ENCODE measurements at regions not wholly inside any gene's neighbourhood (a gene's known extent, or its start where the extent isn't known, plus 50 kb on each side); places are given as distances from the start of the nearest gene placed in this dataset.

DNA sequence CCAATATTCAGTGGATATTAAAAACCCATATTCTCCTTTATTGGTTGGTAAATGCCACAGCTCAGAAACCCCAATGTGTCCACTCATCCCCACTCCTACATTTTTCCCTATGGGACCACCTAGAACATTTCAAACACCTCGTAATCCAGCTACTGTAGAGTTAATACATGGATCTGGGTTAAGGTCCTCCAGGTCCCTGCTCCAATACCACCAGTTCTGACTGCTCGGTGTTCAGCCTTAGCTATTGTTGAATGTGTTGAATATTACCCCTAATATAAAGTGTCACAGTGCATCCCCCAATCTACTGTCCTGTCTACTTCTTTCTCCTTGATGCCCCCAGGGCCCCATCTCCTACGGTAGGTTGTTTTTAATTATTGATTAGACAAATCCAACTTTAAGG is 231.5 kb downstream of the PCSK1 start:
- TF ChIP-seq YY1 (tag by site-specific recombination; IDR thresholded peaks at IDR 0.05): no peak
- TF ChIP-seq, protein P1, sequence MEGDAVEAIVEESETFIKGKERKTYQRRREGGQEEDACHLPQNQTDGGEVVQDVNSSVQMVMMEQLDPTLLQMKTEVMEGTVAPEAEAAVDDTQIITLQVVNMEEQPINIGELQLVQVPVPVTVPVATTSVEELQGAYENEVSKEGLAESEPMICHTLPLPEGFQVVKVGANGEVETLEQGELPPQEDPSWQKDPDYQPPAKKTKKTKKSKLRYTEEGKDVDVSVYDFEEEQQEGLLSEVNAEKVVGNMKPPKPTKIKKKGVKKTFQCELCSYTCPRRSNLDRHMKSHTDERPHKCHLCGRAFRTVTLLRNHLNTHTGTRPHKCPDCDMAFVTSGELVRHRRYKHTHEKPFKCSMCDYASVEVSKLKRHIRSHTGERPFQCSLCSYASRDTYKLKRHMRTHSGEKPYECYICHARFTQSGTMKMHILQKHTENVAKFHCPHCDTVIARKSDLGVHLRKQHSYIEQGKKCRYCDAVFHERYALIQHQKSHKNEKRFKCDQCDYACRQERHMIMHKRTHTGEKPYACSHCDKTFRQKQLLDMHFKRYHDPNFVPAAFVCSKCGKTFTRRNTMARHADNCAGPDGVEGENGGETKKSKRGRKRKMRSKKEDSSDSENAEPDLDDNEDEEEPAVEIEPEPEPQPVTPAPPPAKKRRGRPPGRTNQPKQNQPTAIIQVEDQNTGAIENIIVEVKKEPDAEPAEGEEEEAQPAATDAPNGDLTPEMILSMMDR (tag by site-specific recombination; IDR thresholded peaks at IDR 0.05): no peak
- TF ChIP-seq OVOL3 (tag by site-specific recombination; IDR thresholded peaks at IDR 0.05): no peak
- TF ChIP-seq ZNF23 (tag by site-specific recombination; IDR thresholded peaks at IDR 0.05; ENCODE audit: borderline replicate concordance): no peak
